ENCODE measurements at regions not wholly inside any gene's neighbourhood (a gene's known extent, or its start where the extent isn't known, plus 50 kb on each side); places are given as distances from the start of the nearest gene placed in this dataset.

DNA sequence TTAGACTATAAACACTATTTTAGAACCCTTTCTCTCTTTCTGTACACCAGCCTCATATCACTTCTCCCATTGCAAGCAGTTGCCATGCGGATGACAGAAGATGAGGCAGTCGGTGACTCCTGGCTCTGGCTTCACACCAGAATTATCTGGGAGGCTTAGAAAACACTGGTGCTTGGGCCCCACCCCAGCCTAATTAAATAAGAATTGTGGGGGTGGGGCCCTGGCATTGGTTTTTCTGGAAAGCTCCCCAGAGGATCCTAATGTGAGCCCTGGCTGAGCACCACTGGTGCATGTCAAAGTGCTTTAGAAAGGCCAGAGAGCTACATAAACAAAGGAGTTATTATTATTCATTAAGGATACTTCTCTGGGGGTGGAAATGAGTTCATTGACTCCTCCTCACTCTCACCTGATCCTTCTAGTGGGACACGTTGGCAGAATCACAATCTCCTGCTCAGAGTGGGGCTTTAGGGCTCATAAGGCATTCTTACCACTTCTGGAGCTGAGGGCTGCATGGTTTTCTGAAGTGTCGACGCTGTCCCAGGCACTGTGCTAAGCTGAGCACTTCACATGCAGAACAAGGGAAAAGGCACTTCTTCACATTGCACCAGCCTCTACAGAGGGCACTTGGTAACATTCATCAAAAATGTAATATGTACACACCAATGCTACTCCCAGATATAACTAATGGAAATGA lies 188.5 kb upstream of the TLE3 start:
- H3K9ac ChIP-seq (ENCODE audit: insufficient read depth in 1 of 2, low read depth in 2 of 2, low read length in 2 of 2) = no peak overlapping the region
- H3K9me3 ChIP-seq (replicated peaks; ENCODE audit: control insufficient read depth, insufficient read depth, low read depth, low read length) = no peaks in the 10 kb centered on the region
- TF ChIP-seq EP400 (IDR thresholded peaks at IDR 0.05) = no peak
- no peak for TF ChIP-seq NFRKB (IDR thresholded peaks at IDR 0.05; ENCODE audit: low read depth)
- TF ChIP-seq, protein P1, sequence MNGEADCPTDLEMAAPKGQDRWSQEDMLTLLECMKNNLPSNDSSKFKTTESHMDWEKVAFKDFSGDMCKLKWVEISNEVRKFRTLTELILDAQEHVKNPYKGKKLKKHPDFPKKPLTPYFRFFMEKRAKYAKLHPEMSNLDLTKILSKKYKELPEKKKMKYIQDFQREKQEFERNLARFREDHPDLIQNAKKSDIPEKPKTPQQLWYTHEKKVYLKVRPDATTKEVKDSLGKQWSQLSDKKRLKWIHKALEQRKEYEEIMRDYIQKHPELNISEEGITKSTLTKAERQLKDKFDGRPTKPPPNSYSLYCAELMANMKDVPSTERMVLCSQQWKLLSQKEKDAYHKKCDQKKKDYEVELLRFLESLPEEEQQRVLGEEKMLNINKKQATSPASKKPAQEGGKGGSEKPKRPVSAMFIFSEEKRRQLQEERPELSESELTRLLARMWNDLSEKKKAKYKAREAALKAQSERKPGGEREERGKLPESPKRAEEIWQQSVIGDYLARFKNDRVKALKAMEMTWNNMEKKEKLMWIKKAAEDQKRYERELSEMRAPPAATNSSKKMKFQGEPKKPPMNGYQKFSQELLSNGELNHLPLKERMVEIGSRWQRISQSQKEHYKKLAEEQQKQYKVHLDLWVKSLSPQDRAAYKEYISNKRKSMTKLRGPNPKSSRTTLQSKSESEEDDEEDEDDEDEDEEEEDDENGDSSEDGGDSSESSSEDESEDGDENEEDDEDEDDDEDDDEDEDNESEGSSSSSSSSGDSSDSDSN (IDR thresholded peaks at IDR 0.05; ENCODE audit: borderline replicate concordance in 1 of 2, low read depth in 2 of 2, low read length in 2 of 2) = no peak
- no peak for TF ChIP-seq ILK (tag; IDR thresholded peaks at IDR 0.05; ENCODE audit: borderline replicate concordance, low read depth)
- no peak for TF ChIP-seq FOS (IDR thresholded peaks at IDR 0.05; ENCODE audit: extremely low read depth, insufficient read length)
- no peak for TF ChIP-seq BHLHE40 (IDR thresholded peaks at IDR 0.05; ENCODE audit: low read length)
- no peak for TF ChIP-seq ZC3H11A (IDR thresholded peaks at IDR 0.05; ENCODE audit: low read depth, low read length)
- TF ChIP-seq CREM (IDR thresholded peaks at IDR 0.05; ENCODE audit: low read depth) = no peak
- no peak for TF ChIP-seq ZNF282 (CRISPR knock-in tag; IDR thresholded peaks at IDR 0.05)
- H2AFZ ChIP-seq (ENCODE audit: low read depth, low read length) = no peak overlapping the region
- no peaks in the 10 kb centered on the region for H3K9me1 ChIP-seq (ENCODE audit: control insufficient read depth, insufficient read depth, low read length)
- ATAC-seq = no peak
- H3K4me3 ChIP-seq = no peak overlapping the region
- no peaks in the 10 kb centered on the region for H3K79me2 ChIP-seq (ENCODE audit: control insufficient read depth, insufficient read depth, low read length)
- H3K4me1 ChIP-seq (replicated peaks in 1 of 2; ENCODE audit: control insufficient read depth in 2 of 2, insufficient read depth in 2 of 2, low read length in 2 of 2) = no peaks in the 10 kb centered on the region
- H3K4me2 ChIP-seq (ENCODE audit: insufficient read depth, low read length) = no peak overlapping the region
- ChIA-PET CTCF (ENCODE audit: low intra/inter-chr PET ratio) (no interaction called here), POLR2A (interaction anchor here (0.7 kb wide), 1 partner anchor 247 kb away, joined by 3 read pairs; no protein-coding TSS in a partner anchor)
- BruUV-seq (replicated peaks) = no TSS peak
- no peak overlapping the region for H3K27ac ChIP-seq (ENCODE audit: extremely low read depth, low read depth, low read length)
- no peaks in the 10 kb centered on the region for H3K36me3 ChIP-seq (ENCODE audit: control insufficient read depth, insufficient read depth, low read length)
- no peak for FAIRE-seq
- WGBS (ENCODE audit: insufficient coverage, low coverage, missing lambda C conversion rate) = 0% methylated on average over 5 of the region's 5 CpGs
- in situ Hi-C loops (cut with MboI) (no loop called here), intact Hi-C loops (cut with micrococcal nuclease) (no loop called here)
- H3K27me3 ChIP-seq (ENCODE audit: control insufficient read depth in 2 of 2, insufficient read depth in 2 of 2, low read length in 2 of 2) = peaks cover 2 to 23% of the 10 kb centered on the region in 2 experiments; a peak in 3 of 5 replicates
- no peak for DNase-seq (ENCODE audit: extremely low read depth in 1 of 4, low spot score in 3 of 4)
- H4K20me1 ChIP-seq (replicated peaks; ENCODE audit: control insufficient read depth, insufficient read depth, low read length) = no peaks in the 10 kb centered on the region; the same call in 1 of the 2 replicates
